Activated CD8-positive, alpha-beta memory T cell treated with anti-CD3 and anti-CD28 coated beads for 24 hours (primary cell): ENCODE measurements at regions not wholly inside any gene's neighbourhood (a gene's known extent, or its start where the extent isn't known, plus 50 kb on each side); places are given as distances from the start of the nearest gene placed in this dataset.
"Not testable (repeated sequence)": the region's sequence is repeated elsewhere in the genome, so short reads cannot be mapped to it uniquely, and the experiment has no call there.

Source experiments
- DNase-seq: peaks from one replicate; pipeline ENCODE4 v3.0.0-alpha.2; 2020

GRCh38 chr4:101415962-101416361 is 68.6 kb upstream of the PPP3CA start:
- DNase-seq = peak; percentile 57

GRCh38 chr4:101414496-101414895 is 67.2 kb upstream of the PPP3CA start:
- DNase-seq = no peak

- DNase-seq = no peak
Observed at GRCh38 chr4:101411926-101412325, 64.6 kb upstream of the PPP3CA start.

- DNase-seq = not testable (repeated sequence)
Observed at GRCh38 chr4:101411281-101411910, 64.1 kb upstream of the PPP3CA start.

- DNase-seq = no peak
Observed at GRCh38 chr4:101400096-101400495, 52.8 kb upstream of the PPP3CA start.

GRCh38 chr4:101398807-101399206 is 51.5 kb upstream of the PPP3CA start:
- DNase-seq = no peak
